Hepatocyte (in vitro differentiated cells): ENCODE measurements at regions not wholly inside any gene's neighbourhood (a gene's known extent, or its start where the extent isn't known, plus 50 kb on each side); places are given as distances from the start of the nearest gene placed in this dataset.

Experiments used
- DNase-seq: peaks from one replicate; pipeline ENCODE4 v3.0.0-alpha.2; 2016; ENCODE audit warnings: low spot score
- H2AFZ ChIP-seq: fragments of 200-600 bp; sonication (generic); 2 replicates; pipeline ENCODE4 v1.6.0; 2016; ENCODE audit warnings: antibody characterized with exemption, mild to moderate bottlenecking
- H3K27ac ChIP-seq: fragments of 200-600 bp; sonication (generic); 2 replicates; pipeline ENCODE4 v1.5.1; 2016; ENCODE audit warnings: mild to moderate bottlenecking
- H3K27me3 ChIP-seq: fragments of 200-600 bp; sonication (generic); 2 replicates; pipeline ENCODE4 v1.6.1; 2016
- H3K36me3 ChIP-seq: fragments of 200-600 bp; sonication (generic); replicated peaks from 2 replicates; pipeline ENCODE4 v1.5.1; 2016; ENCODE audit warnings: low read depth; ENCODE audit not compliant: insufficient read depth
- H3K4me1 ChIP-seq: fragments of 200-600 bp; sonication (generic); 2 replicates; pipeline ENCODE4 v1.5.1; 2016; ENCODE audit warnings: mild to moderate bottlenecking, moderate library complexity; ENCODE audit not compliant: insufficient read depth
- H3K4me2 ChIP-seq: fragments of 200-600 bp; sonication (generic); 2 replicates; pipeline ENCODE4 v1.6.0; 2016
- H3K4me3 ChIP-seq: fragments of 200-600 bp; sonication (generic); 2 replicates; pipeline ENCODE4 v1.5.1; 2016; ENCODE audit warnings: mild to moderate bottlenecking
- H3K79me2 ChIP-seq: fragments of 200-600 bp; sonication (generic); 2 replicates; pipeline ENCODE4 v1.6.0; 2017; ENCODE audit warnings: mild to moderate bottlenecking
- H3K9me2 ChIP-seq: fragments of 200-600 bp; sonication (generic); replicated peaks from 2 replicates; pipeline ENCODE4 v1.6.0; 2017; ENCODE audit warnings: mild to moderate bottlenecking; ENCODE audit not compliant: insufficient read depth
- H3K9me3 ChIP-seq: fragments of 200-600 bp; sonication (generic); 2 replicates; pipeline ENCODE4 v1.5.1; 2016; ENCODE audit warnings: low read depth, mild to moderate bottlenecking
- H4K20me1 ChIP-seq: fragments of 200-600 bp; sonication (generic); 2 replicates; pipeline ENCODE4 v1.6.0; 2016; ENCODE audit warnings: mild to moderate bottlenecking; ENCODE audit not compliant: insufficient read depth, poor library complexity, severe bottlenecking
- EZH2 ChIP-seq: fragments of 200-600 bp; sonication (generic); IDR thresholded peaks from 2 replicates; pipeline ENCODE4 v1.6.1; 2016; ENCODE audit warnings: antibody characterized with exemption, mild to moderate bottlenecking, borderline replicate concordance
- EZH2phosphoT487 ChIP-seq: fragments of 200-600 bp; sonication (generic); IDR thresholded peaks from one replicate; pipeline ENCODE4 v1.6.1; 2018; ENCODE audit warnings: antibody characterized with exemption, mild to moderate bottlenecking, low read depth, moderate library complexity; ENCODE audit not compliant: unreplicated experiment, severe bottlenecking
- WGBS: methylation state at CpG from one replicate; pipeline ENCODE4 v1.1.6; 2016; ENCODE audit warnings: low lambda C conversion rate; ENCODE audit errors: missing lambda C conversion rate; 5-methylcytosine and 5-hydroxymethylcytosine counted together
- TF ChIP-seq, protein P1 (sequence below): fragments of 200-600 bp; sonication (generic); IDR thresholded peaks from 2 replicates; pipeline ENCODE4 v1.5.1; 2016; ENCODE audit warnings: antibody characterized with exemption, mild to moderate bottlenecking; ENCODE audit not compliant: poor library complexity

DNA sequence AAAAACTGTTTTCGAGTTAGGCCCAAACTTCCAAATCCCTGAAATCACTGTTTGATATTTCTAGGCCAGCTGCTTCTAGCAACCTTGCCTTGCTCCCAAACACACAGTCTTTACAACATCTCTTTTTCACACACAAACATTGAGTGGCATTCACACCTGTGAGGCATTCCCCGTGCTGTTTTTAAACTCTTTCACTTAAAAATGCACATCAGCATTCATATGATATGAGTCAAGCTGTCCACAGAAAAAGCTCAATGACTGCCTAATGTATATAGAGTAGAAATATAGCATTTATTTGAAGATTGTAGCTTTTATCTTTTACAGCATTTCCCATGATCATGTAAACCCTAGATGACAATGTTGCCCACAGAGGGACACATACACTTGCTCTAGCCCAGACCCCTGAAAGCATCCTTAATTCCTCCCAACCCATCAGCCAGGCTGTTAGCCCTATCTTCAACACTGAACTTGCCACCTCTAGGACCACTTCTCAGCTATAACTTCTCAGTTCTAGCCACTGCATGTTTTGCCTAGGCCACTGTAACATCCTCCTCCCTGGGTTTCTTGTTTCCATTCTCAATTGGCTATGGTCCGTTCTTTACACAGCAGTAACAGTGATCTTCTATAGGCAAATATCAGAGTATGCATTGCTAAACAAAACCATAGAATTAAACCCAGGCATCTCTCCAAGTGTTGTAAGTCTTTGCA, 782.6 kb downstream of the DIPK2A start:
- TF ChIP-seq, protein P1, sequence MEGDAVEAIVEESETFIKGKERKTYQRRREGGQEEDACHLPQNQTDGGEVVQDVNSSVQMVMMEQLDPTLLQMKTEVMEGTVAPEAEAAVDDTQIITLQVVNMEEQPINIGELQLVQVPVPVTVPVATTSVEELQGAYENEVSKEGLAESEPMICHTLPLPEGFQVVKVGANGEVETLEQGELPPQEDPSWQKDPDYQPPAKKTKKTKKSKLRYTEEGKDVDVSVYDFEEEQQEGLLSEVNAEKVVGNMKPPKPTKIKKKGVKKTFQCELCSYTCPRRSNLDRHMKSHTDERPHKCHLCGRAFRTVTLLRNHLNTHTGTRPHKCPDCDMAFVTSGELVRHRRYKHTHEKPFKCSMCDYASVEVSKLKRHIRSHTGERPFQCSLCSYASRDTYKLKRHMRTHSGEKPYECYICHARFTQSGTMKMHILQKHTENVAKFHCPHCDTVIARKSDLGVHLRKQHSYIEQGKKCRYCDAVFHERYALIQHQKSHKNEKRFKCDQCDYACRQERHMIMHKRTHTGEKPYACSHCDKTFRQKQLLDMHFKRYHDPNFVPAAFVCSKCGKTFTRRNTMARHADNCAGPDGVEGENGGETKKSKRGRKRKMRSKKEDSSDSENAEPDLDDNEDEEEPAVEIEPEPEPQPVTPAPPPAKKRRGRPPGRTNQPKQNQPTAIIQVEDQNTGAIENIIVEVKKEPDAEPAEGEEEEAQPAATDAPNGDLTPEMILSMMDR, result no peak
- TF ChIP-seq EZH2 (no peak), EZH2phosphoT487 (no peak)
- no peak for DNase-seq
- Histone ChIP-seq H2AFZ (no peak overlapping the region), H3K9me2 (no peaks in the 10 kb centered on the region), H3K4me3 (no peak overlapping the region), H3K79me2 (no peaks in the 10 kb centered on the region), H3K27me3 (no peaks in the 10 kb centered on the region), H4K20me1 (no peaks in the 10 kb centered on the region), H3K27ac (no peak overlapping the region), H3K36me3 (no peaks in the 10 kb centered on the region), H3K4me1 (no peaks in the 10 kb centered on the region), H3K9me3 (no peaks in the 10 kb centered on the region), H3K4me2 (no peak overlapping the region)
- WGBS, result 86% methylated on average over 3 of the region's 3 CpGs

DNA sequence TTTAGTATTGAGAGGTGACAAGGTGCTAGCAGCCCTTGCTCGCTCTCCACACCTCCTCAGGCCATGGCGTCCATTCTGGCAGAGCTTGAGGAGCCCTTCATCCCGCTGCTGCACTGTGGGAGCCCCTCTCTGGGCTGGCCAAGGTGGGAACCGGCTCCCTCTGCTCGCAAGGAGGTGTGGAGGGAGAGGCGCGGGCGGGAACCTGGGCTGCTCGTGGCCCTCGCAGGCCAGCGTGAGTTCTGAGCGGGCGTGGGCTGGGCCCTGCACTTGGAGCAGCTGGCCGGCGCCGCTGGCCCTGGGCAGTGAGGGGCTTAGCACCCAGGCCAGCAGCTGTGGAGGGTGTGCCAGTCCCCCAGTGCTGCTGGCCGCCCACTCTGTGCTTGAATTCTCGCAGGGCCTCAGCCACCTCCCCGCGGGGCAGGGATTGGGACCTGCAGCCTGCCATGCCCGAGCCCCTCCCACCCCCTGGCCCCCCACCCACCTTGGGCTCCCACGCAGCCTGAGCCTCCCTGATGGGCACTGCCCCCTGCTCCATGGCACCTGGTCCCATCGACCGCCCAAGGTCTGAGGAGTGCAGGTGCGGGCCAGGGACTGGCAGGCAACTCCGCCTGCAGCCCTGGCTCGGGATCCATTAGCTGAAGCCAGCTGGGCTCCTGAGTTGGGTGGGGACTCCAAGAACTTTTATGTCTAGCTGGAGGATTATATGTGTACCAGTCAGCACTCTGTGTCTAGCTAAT, 785.2 kb downstream of the DIPK2A start:
- 97% methylated on average over 25 of the region's 27 CpGs for WGBS

DNA sequence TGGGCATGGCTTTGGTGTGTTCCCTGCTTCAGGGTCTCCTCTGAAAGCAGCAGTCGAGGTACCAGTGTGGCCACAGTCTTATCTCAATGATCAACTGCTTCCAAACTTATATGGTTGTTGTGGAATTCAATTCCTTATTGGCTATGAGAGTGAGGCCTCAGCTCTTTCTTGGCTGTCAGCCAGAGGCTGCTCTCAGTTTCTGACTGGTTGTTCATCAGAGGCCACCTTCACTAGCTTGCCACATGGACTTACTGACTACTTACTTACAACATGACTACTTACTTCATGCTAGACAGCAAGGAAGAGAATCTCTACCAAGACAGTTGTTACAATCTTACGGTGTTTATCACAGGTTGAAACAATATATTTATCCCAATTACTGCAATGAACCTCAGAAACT, 789.2 kb downstream of the DIPK2A start:
- no peaks in the 10 kb centered on the region for H3K79me2 ChIP-seq
- TF ChIP-seq, protein P1, result no peak
- no peak for TF ChIP-seq EZH2
- no peak for TF ChIP-seq EZH2phosphoT487
- H3K4me2 ChIP-seq, result no peak overlapping the region
- no peak overlapping the region for H3K27ac ChIP-seq
- peak; percentile 33 for DNase-seq
- no peak overlapping the region for H3K4me3 ChIP-seq
- H3K27me3 ChIP-seq, result no peaks in the 10 kb centered on the region
- no peaks in the 10 kb centered on the region for H3K9me3 ChIP-seq
- H3K4me1 ChIP-seq, result peaks cover 5% of the 10 kb centered on the region
- 75% methylated on average over 2 of the region's 2 CpGs for WGBS
- H4K20me1 ChIP-seq, result no peaks in the 10 kb centered on the region
- H3K36me3 ChIP-seq, result no peaks in the 10 kb centered on the region
- H2AFZ ChIP-seq, result no peak overlapping the region
- no peaks in the 10 kb centered on the region for H3K9me2 ChIP-seq

More for the DNA sequence above, 785.2 kb downstream of the DIPK2A start:
- H3K4me2 ChIP-seq, result no peak overlapping the region
- H3K4me3 ChIP-seq, result no peak overlapping the region
- no peak for DNase-seq
- no peaks in the 10 kb centered on the region for H3K79me2 ChIP-seq
- H3K4me1 ChIP-seq, result peaks cover 5% of the 10 kb centered on the region
- no peak overlapping the region for H3K27ac ChIP-seq
- no peak overlapping the region for H2AFZ ChIP-seq
- no peaks in the 10 kb centered on the region for H3K27me3 ChIP-seq
- H4K20me1 ChIP-seq, result no peaks in the 10 kb centered on the region
- TF ChIP-seq, protein P1, result no peak
- TF ChIP-seq EZH2 (no peak), EZH2phosphoT487 (no peak)
- H3K9me3 ChIP-seq, result no peaks in the 10 kb centered on the region
- H3K36me3 ChIP-seq, result no peaks in the 10 kb centered on the region
- no peaks in the 10 kb centered on the region for H3K9me2 ChIP-seq
